WTC11 (cell line): ENCODE measurements at regions not wholly inside any gene's neighbourhood (a gene's known extent, or its start where the extent isn't known, plus 50 kb on each side); places are given as distances from the start of the nearest gene placed in this dataset.

Experiments used
- ATAC-seq: fragments of 200-7000 bp; cut with Tn5 transposase; 2 replicates; pipeline ENCODE4 v1.10.0; 2021; ENCODE audit warnings: mild to moderate bottlenecking, moderate library complexity
- CTCF ChIA-PET: fragments of 300-600 bp; sonication (Branson Sonifier 250); formaldehyde crosslinking; loops from one replicate; lab custom pipeline; 2021; ENCODE audit warnings: antibody characterized with exemption; lab: Charles Lee
- POLR2A ChIA-PET: fragments of 350-600 bp; sonication (Branson Sonifier 250); formaldehyde crosslinking; loops from one replicate; lab custom pipeline; 2021; ENCODE audit warnings: antibody characterized with exemption; lab: Charles Lee
- DNase-seq: peaks from one replicate; pipeline ENCODE4 v3.0.0; 2021; ENCODE audit warnings: low spot score
- H3K27ac Mint-ChIP-seq: 2 replicates; pipeline ENCODE4 v1.8.0; 2021; ENCODE audit warnings: mixed read lengths
- H3K27me3 Mint-ChIP-seq: 2 replicates; pipeline ENCODE4 v1.8.0; 2021; ENCODE audit warnings: low read depth, mild to moderate bottlenecking, moderate library complexity, mixed read lengths
- H3K36me3 Mint-ChIP-seq: 2 replicates; pipeline ENCODE4 v1.8.0; 2021; ENCODE audit warnings: mixed read lengths
- H3K4me1 Mint-ChIP-seq: 2 replicates; pipeline ENCODE4 v1.8.0; 2022; ENCODE audit warnings: mixed read lengths
- H3K4me3 Mint-ChIP-seq: 2 replicates; pipeline ENCODE4 v1.8.0; 2021; ENCODE audit warnings: mild to moderate bottlenecking, moderate library complexity, mixed read lengths
- H3K9me3 Mint-ChIP-seq: 2 replicates; pipeline ENCODE4 v1.8.0; 2021; ENCODE audit warnings: mixed read lengths
- ATF1 ChIP-seq: sonication (generic); formaldehyde crosslinking; IDR thresholded peaks from 2 replicates; pipeline ENCODE4 v1.8.1; 2023; ENCODE audit warnings: mild to moderate bottlenecking, moderate library complexity, missing genetic modification reagents
- CREM ChIP-seq: sonication (generic); formaldehyde crosslinking; IDR thresholded peaks from 2 replicates; pipeline ENCODE4 v1.8.1; 2022; ENCODE audit warnings: mild to moderate bottlenecking, missing genetic modification reagents, moderate library complexity
- FOXJ3 ChIP-seq: sonication (generic); formaldehyde crosslinking; IDR thresholded peaks from 2 replicates; pipeline ENCODE4 v1.9.0; 2021; ENCODE audit warnings: missing genetic modification reagents, mild to moderate bottlenecking, borderline replicate concordance
- FOXK1 ChIP-seq: sonication (generic); formaldehyde crosslinking; IDR thresholded peaks from 2 replicates; pipeline ENCODE4 v1.8.0; 2022; ENCODE audit warnings: mild to moderate bottlenecking, moderate library complexity, missing genetic modification reagents
- HMGA2 ChIP-seq: fragments of 250-450 bp; sonication (Bioruptor Pico); IDR thresholded peaks from 2 replicates; pipeline ENCODE4 v1.4.0; 2021; ENCODE audit warnings: mild to moderate bottlenecking, moderate library complexity
- NR3C1 ChIP-seq: sonication (generic); formaldehyde crosslinking; conservative IDR thresholded peaks from 2 replicates; pipeline ENCODE4 v1.8.1; 2023; ENCODE audit warnings: low read depth, mild to moderate bottlenecking, missing genetic modification reagents
- ZNF138 ChIP-seq: sonication (generic); formaldehyde crosslinking; conservative IDR thresholded peaks from 2 replicates; pipeline ENCODE4 v1.8.1; 2022; ENCODE audit warnings: mild to moderate bottlenecking, moderate library complexity, missing genetic modification reagents
- ZNF396 ChIP-seq: fragments of 250-450 bp; sonication (Bioruptor Pico); IDR thresholded peaks from 2 replicates; pipeline ENCODE4 v1.8.0; 2021; ENCODE audit warnings: mild to moderate bottlenecking, moderate library complexity, borderline replicate concordance
- TF ChIP-seq, protein P1 (sequence below): sonication (generic); formaldehyde crosslinking; IDR thresholded peaks from 2 replicates; pipeline ENCODE4 v1.8.0; 2022; ENCODE audit warnings: mild to moderate bottlenecking, missing genetic modification reagents
- TF ChIP-seq, protein P2 (sequence below): sonication (generic); formaldehyde crosslinking; IDR thresholded peaks from 2 replicates; pipeline ENCODE4 v1.8.0; 2023; ENCODE audit warnings: missing genetic modification reagents
- TF ChIP-seq, protein P3 (sequence below): sonication (generic); formaldehyde crosslinking; conservative IDR thresholded peaks from 2 replicates; pipeline ENCODE4 v1.8.1; 2022; ENCODE audit warnings: mild to moderate bottlenecking, missing genetic modification reagents
- TF ChIP-seq, protein P4 (sequence below): fragments of 250-450 bp; sonication (Bioruptor Pico); IDR thresholded peaks from 2 replicates; pipeline ENCODE4 v2.1.2; 2022; ENCODE audit warnings: mild to moderate bottlenecking, moderate library complexity
- TF ChIP-seq, protein P5 (sequence below): fragments of 250-450 bp; sonication (Bioruptor Pico); IDR thresholded peaks from 2 replicates; pipeline ENCODE4 v1.9.0; 2021; ENCODE audit warnings: mild to moderate bottlenecking
- TF ChIP-seq, protein P6 (sequence below): sonication (generic); formaldehyde crosslinking; IDR thresholded peaks from 2 replicates; pipeline ENCODE4 v1.8.1; 2023; ENCODE audit warnings: mild to moderate bottlenecking, missing genetic modification reagents, borderline replicate concordance

DNA sequence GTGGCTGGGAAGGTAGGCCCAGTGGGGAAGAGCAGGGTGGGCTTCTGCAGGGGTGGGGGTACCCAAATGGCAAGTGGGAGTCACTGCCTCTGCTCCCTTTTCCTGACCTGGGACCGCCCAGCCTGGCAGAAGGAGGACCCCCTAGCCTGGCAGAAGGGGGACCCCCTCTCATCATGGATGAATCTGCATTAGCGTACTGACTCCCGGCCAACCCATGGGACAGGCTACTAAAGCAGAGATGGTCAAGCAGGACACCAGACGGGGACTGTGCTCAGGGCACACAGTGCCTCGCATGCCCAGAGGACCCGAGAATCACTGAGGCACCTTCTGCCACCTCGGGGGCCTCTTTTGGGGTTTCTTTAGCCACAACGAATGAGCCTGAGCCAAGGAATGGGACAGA lies 577.5 kb downstream of the GLRX3 start:
- Mint-ChIP-seq H3K27ac (no peak overlapping the region), H3K36me3 (peaks cover 67% of the 10 kb centered on the region), H3K4me1 (no peaks in the 10 kb centered on the region), H3K9me3 (peaks cover 66% of the 10 kb centered on the region), H3K27me3 (peaks cover 11% of the 10 kb centered on the region), H3K4me3 (no peak overlapping the region)
- no peak for ATAC-seq
- ChIA-PET CTCF (no interaction called here), POLR2A (no interaction called here)
- DNase-seq: no peak
- no peak for TF ChIP-seq CREM
- TF ChIP-seq ZNF138 (CRISPR knock-in tag): no peak
- no peak for TF ChIP-seq FOXK1 (CRISPR knock-in tag)
- TF ChIP-seq, protein P1, sequence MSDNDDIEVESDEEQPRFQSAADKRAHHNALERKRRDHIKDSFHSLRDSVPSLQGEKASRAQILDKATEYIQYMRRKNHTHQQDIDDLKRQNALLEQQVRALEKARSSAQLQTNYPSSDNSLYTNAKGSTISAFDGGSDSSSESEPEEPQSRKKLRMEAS (CRISPR knock-in tag): no peak
- TF ChIP-seq, protein P2, sequence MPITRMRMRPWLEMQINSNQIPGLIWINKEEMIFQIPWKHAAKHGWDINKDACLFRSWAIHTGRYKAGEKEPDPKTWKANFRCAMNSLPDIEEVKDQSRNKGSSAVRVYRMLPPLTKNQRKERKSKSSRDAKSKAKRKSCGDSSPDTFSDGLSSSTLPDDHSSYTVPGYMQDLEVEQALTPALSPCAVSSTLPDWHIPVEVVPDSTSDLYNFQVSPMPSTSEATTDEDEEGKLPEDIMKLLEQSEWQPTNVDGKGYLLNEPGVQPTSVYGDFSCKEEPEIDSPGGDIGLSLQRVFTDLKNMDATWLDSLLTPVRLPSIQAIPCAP: no peak
- TF ChIP-seq, protein P3, sequence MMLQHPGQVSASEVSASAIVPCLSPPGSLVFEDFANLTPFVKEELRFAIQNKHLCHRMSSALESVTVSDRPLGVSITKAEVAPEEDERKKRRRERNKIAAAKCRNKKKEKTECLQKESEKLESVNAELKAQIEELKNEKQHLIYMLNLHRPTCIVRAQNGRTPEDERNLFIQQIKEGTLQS (CRISPR knock-in tag): no peak
- TF ChIP-seq, protein P4, sequence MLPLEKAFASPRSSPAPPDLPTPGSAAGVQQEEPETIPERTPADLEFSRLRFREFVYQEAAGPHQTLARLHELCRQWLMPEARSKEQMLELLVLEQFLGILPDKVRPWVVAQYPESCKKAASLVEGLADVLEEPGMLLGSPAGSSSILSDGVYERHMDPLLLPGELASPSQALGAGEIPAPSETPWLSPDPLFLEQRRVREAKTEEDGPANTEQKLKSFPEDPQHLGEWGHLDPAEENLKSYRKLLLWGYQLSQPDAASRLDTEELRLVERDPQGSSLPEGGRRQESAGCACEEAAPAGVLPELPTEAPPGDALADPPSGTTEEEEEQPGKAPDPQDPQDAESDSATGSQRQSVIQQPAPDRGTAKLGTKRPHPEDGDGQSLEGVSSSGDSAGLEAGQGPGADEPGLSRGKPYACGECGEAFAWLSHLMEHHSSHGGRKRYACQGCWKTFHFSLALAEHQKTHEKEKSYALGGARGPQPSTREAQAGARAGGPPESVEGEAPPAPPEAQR (CRISPR knock-in tag): no peak
- TF ChIP-seq, protein P5, sequence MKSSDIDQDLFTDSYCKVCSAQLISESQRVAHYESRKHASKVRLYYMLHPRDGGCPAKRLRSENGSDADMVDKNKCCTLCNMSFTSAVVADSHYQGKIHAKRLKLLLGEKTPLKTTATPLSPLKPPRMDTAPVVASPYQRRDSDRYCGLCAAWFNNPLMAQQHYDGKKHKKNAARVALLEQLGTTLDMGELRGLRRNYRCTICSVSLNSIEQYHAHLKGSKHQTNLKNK (CRISPR knock-in tag): no peak
- no peak for TF ChIP-seq ATF1 (CRISPR knock-in tag)
- no peak for TF ChIP-seq ZNF396
- no peak for TF ChIP-seq NR3C1 (CRISPR knock-in tag)

DNA sequence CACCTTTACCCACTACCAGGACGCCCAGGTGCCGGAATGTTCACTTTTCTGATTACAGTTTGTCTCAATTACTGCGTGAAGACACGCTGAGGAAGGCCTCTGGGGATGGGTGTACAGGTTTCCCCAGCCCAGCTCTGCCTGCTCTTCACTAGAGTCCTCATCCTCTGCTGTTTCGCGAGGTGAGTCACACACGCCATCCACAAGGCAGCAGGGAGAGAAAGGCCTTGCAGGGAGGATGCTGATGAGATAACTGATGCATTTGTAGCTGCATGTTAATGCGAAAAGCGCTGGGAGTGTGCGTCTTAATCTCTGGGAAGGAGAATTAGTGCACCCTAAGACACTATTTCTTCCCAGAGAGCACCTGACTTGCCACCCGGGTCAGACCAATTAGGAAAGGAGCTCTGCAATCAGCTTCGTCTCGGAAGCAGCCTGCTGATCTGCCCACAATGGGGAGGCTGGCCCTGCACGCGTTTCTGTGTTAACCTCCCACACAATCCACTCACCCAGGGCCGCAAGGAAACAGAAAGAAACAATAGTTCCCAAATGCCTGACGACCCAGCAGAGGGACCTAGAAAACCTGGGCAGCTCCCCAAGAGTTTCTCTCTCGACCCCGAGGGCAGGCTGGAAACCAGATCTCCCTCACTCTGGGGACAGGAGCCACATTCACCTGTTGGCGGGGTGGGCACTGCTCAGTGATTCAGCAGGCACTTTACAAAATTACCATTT lies 578.7 kb downstream of the GLRX3 start:
- peaks cover 11% of the 10 kb centered on the region for H3K27me3 Mint-ChIP-seq
- DNase-seq (no peak), ATAC-seq (no peak)
- no peaks in the 10 kb centered on the region for H3K4me1 Mint-ChIP-seq
- H3K4me3 Mint-ChIP-seq: no peak overlapping the region
- CTCF ChIA-PET: no interaction called here
- TF ChIP-seq, protein P6, sequence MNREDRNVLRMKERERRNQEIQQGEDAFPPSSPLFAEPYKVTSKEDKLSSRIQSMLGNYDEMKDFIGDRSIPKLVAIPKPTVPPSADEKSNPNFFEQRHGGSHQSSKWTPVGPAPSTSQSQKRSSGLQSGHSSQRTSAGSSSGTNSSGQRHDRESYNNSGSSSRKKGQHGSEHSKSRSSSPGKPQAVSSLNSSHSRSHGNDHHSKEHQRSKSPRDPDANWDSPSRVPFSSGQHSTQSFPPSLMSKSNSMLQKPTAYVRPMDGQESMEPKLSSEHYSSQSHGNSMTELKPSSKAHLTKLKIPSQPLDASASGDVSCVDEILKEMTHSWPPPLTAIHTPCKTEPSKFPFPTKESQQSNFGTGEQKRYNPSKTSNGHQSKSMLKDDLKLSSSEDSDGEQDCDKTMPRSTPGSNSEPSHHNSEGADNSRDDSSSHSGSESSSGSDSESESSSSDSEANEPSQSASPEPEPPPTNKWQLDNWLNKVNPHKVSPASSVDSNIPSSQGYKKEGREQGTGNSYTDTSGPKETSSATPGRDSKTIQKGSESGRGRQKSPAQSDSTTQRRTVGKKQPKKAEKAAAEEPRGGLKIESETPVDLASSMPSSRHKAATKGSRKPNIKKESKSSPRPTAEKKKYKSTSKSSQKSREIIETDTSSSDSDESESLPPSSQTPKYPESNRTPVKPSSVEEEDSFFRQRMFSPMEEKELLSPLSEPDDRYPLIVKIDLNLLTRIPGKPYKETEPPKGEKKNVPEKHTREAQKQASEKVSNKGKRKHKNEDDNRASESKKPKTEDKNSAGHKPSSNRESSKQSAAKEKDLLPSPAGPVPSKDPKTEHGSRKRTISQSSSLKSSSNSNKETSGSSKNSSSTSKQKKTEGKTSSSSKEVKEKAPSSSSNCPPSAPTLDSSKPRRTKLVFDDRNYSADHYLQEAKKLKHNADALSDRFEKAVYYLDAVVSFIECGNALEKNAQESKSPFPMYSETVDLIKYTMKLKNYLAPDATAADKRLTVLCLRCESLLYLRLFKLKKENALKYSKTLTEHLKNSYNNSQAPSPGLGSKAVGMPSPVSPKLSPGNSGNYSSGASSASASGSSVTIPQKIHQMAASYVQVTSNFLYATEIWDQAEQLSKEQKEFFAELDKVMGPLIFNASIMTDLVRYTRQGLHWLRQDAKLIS: no peak
- TF ChIP-seq FOXJ3 (CRISPR knock-in tag) (no peak), HMGA2 (CRISPR knock-in tag) (no peak)
- TF ChIP-seq, protein P1 (CRISPR knock-in tag): no peak
- peaks cover 68% of the 10 kb centered on the region for H3K36me3 Mint-ChIP-seq
- peaks cover 67% of the 10 kb centered on the region for H3K9me3 Mint-ChIP-seq
- H3K27ac Mint-ChIP-seq: no peak overlapping the region
- POLR2A ChIA-PET: no interaction called here
